ENCODE measurements at regions not wholly inside any gene's neighbourhood (a gene's known extent, or its start where the extent isn't known, plus 50 kb on each side); places are given as distances from the start of the nearest gene placed in this dataset.

DNA sequence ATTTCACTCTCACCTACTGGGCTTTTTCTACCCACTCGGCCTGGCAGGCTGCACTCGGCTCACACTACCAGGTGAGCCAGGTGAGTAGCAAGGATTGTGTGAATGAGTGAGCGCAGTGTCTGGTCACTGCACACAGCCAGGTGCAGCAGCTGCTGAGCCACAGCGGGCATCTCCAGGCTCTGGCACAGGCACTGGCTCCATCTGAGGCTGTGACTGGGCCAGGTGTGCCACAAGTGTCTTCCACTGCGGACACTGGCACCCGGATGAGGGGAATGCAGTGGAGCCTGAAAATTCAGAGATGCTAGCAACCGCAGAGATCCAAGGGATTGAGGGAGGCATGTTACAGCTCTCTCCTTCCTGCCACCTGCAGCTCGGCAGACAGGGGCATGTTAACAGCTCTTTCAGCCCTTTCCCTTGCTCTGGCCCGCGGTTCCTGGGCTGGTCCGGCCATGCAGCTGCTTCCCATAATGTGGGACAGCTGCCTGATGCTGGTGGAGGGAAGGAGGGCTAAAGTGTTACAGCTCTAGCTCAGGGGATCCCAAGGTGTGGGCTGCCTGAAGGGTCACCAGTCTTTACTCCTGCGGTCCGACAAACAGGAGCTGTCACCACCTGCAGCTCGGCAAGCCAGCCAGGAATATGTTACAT is 1038.3 kb downstream of the AMY1C start:
- TF ChIP-seq, protein P1, sequence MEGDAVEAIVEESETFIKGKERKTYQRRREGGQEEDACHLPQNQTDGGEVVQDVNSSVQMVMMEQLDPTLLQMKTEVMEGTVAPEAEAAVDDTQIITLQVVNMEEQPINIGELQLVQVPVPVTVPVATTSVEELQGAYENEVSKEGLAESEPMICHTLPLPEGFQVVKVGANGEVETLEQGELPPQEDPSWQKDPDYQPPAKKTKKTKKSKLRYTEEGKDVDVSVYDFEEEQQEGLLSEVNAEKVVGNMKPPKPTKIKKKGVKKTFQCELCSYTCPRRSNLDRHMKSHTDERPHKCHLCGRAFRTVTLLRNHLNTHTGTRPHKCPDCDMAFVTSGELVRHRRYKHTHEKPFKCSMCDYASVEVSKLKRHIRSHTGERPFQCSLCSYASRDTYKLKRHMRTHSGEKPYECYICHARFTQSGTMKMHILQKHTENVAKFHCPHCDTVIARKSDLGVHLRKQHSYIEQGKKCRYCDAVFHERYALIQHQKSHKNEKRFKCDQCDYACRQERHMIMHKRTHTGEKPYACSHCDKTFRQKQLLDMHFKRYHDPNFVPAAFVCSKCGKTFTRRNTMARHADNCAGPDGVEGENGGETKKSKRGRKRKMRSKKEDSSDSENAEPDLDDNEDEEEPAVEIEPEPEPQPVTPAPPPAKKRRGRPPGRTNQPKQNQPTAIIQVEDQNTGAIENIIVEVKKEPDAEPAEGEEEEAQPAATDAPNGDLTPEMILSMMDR (IDR thresholded peaks at IDR 0.05): no peak
- TF ChIP-seq EZH2 (IDR thresholded peaks at IDR 0.05; ENCODE audit: borderline replicate concordance, insufficient read depth, low read depth, low read length, poor library complexity, severe bottlenecking): no peak
